GM18951 (cell line): ENCODE measurements at regions not wholly inside any gene's neighbourhood (a gene's known extent, or its start where the extent isn't known, plus 50 kb on each side); places are given as distances from the start of the nearest gene placed in this dataset.
"Not testable (repeated sequence)": the region's sequence is repeated elsewhere in the genome, so short reads cannot be mapped to it uniquely, and the experiment has no call there.

ENCODE experiments used
- POLR2A ChIP-seq: IDR thresholded peaks from 4 replicates; pipeline ENCODE4 v1.6.1; 2011; ENCODE audit warnings: mild to moderate bottlenecking; ENCODE audit not compliant: insufficient read length, insufficient read depth; ENCODE audit errors: extremely low read depth
- in situ Hi-C: fragments of 300-500 bp; cut with MboI; formaldehyde crosslinking; loops from one replicate; pipeline ENCODE4 v1.12.0; 2022; ENCODE audit warnings: low sequenced_read_pairs, mixed read lengths, inconsistent platforms; ENCODE audit not compliant: unreplicated experiment

DNA sequence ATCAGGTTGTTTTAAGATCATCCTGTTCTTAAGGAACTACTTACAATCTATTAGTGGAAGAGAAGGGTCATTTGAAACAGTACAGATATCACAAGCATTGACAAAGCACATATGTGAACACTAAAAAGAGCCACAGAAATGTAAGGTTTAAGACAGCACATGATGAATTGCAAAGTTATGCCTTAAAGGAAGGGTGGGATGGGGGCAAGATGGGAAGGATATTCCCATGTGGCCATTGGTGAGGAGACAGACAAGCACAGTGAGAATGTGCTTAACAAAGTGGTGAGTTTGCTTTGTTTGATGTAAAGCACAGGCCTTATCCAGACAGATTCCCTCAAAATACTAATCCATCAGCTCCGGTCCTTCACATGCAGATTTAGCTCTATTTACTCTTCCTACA is 151.6 kb upstream of the IVNS1ABP start:
- in situ Hi-C loops: no loop called here
- TF ChIP-seq POLR2A: no peak

DNA sequence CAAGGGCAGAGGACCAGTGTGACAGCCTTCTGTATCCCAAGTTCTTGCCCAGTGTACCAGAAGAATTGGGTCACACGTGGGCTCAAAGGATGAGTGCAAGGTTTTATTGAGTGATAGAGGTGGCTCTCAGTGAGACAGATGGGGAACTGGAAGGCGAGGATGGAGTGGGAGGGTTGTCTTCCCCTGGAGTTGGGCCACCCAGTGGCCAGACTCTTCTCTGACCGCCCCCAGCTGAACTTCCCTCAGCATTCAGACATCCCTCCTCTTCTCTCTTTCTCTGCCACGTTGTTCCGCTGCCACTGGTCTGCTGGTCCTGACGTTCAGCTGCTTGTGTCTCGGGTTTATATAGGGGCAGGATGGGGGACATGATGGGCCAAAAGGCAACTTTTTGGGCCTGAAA is 150.1 kb upstream of the IVNS1ABP start:
- TF ChIP-seq POLR2A: no peak
- in situ Hi-C loops: no loop called here

DNA sequence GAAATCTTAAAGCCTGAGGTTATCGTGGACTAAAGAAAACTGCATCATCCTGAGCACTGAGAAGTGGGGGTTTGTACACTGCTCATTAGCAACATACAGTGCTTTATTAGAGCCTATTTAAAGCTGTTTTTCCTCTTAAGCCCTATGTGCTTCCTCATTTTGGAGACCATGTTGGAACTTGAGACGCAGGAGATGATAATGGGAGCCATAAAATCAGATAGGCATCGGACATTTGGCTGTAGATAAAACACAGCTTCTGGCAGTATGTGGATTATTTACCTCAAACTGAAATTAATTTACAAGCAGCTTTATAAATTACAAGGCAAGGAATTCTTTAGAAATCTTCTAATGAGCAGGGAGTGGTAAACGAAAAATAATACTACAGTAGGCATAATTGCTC is 147.7 kb upstream of the IVNS1ABP start:
- in situ Hi-C loops: no loop called here
- no peak for TF ChIP-seq POLR2A

DNA sequence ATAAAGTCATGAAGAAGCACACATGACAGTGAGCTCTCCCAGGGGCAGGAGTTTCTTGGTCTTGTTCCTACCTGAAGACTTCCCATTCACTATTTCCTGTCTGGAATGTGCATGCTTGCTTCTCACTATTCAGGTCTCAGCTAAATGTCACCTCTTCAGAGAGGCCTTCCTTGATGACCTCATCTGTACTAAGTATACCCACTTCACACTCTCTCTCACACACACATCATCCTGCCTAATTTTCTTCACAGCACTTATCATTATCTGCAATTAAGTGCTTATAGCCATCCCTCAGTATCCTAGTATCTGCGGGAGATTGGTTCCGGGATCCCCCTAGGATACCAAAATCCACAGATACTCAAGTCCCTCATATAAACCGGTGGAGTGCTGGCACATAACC is 146.4 kb upstream of the IVNS1ABP start:
- in situ Hi-C loops: no loop called here
- TF ChIP-seq POLR2A: no peak

DNA sequence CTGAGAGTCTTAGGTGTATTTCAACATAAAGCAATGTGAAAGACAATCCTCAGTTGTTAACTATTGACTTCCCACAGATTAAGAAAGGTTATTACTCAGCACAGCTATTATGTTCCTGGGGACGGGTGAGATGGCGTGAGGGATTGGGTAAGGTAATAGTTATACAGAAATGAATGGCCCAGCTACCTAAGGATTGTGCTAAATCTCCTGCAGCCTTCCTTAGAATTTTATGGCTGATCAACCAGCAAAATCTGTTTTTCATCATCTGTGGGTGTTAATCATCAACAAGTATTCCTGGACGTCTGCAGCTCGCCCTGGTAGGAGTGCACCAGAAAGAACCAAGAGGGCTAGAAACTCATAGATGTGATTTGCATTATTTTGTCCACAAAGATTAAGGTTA is 146.0 kb upstream of the IVNS1ABP start:
- no peak for TF ChIP-seq POLR2A
- in situ Hi-C loops: no loop called here

DNA sequence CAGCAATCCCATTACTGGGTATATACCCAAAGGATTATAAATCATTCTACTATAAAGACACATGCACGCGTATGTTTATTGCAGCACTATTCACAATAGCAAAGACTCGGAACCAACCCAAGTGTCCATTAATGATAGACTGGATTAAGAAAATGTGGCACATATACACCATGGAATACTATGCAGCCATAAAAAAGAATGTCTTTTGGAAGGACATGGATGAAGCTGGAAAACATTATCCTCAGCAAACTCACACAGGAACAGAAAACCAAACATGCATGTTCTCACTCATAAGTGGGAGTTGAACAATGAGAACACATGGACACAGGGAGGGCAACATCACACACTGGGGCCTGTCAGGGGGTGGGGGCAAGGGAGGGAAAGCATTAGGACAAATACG is 143.7 kb upstream of the IVNS1ABP start:
- in situ Hi-C loops: not testable (repeated sequence)

DNA sequence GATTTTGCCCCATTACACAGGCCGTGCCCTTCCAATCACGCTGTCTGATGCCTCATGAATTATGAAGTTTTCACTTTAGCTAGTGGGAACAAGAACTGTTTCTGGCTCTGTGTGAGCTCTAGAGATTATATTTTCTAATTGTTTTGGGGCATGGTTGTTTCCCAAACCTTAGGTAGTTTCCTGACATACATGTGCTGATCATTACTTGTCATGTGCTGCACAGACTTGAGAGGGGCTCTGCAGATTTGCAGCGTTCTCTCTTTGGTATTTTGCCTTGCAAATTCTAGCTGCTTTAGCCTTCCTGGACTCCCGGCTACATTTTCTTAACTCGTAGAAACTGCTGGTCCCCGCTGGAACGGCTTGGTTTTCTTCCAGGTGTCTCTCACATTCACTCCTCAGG is 142.1 kb upstream of the IVNS1ABP start:
- in situ Hi-C loops: no loop called here
- TF ChIP-seq POLR2A: no peak

DNA sequence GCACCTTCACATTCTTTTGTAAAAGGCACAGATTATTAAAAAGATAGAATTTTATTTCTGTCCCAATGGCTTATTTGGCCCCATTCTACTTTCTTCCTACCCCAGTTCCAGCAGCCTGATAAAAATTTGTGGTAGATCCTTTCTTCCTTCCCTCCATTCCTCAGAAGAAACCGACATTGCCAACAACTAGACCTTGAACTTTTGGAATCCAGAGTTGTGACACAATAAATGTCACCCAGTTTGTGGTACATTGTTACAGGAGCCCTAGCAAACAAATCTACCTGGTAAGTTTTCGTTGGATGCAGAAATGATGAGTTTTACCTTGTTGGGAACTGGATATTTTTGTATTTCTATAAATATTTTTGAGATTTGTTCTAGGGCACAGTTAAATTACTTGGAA is 141.6 kb upstream of the IVNS1ABP start:
- in situ Hi-C loops: no loop called here
- no peak for TF ChIP-seq POLR2A

DNA sequence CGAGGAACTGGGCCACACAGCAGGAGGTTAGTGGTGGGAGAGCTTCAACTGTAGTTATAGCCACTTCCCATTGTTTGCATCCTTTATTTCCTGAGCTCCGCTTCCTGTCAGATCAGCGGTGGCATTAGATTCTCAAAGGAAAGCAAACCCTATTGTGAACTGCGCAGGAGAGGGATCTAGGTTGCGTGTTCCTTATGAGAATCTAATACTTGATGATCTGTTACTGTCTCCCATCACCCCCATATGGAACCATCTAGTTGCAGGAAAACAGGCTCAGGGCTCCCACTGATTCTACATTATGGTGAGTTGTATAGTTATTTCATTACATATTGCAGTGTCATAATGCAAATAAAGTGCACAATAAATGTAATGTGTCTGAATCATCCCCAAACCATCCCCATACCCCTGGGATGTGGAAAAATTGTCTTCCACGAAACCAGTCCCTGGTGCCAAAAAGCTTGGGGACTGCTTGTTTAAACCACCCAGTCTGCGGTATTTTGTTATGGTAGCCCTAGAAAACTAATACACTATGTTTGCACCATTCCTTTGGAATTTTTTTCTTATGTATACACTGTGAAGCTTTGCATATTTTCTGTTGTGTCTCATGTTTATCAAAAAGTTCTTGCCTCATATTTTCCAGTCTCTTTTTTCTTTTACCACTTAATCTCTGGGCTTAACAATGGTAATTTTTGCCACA is 136.6 kb upstream of the IVNS1ABP start:
- no peak for TF ChIP-seq POLR2A
- in situ Hi-C loops: no loop called here

DNA sequence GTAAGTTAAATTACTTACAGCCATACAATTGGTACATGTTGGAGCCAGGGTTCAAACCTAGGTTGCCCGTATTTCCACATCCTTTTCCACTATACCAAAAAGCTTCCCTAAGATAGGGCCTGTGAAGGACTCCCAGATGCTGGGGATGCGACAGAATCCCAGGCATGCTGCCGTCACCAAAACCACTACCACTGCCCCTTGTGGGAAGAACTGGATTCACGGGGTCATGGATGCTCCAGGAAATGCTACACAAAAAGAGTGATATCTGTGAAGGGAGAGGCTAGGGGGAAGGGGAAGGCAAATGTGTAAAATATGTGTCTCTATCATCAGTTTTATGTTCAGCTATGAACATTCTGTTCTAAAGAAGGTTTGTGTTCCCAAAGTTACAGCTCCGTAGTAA is 133.9 kb upstream of the IVNS1ABP start:
- in situ Hi-C loops: no loop called here
- TF ChIP-seq POLR2A: no peak

DNA sequence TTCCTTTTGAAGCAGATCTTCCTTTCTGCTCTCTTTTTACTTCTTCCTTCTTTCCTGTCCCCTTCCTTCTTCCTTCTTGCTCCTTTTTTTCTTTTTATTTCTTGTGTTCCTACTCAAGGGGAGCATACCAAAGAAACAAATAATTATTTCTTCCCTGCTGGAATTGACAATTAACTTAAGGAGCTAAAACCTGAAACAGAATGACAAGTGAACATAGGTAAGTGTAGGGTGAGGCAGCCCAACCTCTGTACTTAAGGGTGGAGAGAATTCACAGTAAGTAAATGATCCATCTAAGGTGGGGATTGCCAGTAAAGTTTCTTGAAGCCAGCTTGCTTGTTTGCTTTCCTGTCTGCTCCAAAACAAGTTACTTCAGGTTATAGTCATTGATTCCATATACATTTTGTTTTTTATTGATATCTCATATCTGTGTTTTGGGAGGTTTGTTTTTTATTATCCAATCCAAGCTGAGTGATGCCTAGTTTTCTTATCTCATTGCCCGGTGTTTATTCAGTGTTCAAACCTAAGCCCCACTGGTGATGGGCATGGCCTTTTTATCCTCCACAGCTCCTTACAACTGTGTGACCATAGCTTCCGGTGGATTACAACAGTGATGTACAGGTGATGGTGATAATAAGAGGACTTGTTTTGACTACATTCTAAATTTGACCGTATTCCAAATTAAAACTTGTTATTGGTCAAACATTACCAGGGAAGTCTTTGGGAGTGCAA is 133.2 kb upstream of the IVNS1ABP start:
- in situ Hi-C loops: no loop called here
- no peak for TF ChIP-seq POLR2A

DNA sequence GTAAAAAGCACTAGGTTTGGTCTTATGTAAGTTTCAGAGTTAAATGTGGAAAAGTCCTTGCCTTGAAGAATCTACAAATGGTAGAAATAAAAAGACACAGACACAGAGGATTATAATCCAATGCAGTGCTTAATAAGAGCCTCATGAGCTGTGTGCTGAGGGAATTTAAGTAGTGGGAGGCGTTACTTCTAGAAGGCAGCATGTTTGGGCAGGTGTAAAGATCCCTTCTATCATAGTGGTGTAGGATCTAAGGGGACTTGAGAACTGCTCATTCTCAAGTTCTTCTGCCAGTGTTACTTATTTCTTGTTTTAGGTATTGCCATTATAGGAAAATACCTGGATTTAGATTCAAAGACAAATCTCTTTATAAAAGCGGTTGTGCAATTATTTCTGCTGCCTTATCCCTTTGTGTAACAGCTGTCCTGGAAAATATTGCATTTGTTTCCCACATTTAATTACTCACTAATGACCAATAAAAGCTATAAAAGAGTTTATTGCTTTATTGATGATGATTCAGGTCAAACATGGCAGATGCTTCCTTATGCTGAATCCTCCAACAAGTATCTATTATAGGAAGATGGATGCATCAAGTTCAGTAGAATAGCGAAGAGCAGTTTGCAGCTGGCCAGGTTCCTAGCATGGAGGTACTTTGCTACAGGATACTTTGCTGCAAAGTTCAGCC is 132.5 kb upstream of the IVNS1ABP start:
- in situ Hi-C loops: no loop called here
- no peak for TF ChIP-seq POLR2A

DNA sequence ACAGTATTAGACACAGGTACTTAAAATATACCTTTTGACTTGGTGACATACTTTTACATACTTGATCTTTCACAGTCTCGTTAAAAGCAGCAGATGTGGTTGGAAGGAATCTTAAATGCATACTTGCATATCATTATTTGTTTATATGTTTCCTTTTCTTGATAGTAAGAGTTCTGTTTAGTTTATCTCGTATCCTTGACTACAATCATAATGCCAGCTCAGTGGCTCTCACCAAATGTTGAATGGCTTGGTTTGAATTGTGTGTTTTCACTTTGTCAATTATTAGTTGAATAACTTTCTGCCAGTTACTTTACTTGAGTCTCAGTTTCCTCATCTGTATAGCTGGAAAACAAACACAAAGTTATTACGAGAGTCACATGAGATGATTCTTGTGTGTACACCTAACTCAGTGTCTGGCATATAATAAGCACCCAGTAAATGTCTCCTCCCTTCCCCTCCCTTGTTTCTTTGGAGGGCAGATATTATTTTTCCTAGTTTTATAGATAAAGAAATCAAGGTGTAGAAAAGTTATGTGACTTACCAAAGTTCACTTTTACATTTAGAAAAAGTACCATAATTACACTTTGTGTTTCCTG is 131.6 kb upstream of the IVNS1ABP start:
- TF ChIP-seq POLR2A: no peak
- in situ Hi-C loops: no loop called here

DNA sequence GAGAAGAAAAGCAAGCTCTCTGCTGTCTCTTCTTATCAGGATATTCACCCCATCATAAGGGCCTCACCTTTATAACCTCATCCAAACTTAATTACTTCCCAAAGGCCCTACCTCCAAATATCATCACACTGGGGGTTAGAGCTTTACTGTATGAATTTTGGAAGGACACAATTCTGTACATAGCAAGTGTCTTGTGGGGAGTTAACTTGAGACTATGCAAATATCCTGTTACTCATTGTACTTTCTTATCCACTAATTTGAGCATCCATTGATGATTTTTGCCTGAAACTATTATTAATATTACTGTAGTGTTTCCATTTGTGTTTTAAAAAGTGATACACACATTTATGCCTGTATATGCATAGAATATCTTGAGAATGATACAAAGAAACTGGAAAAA is 129.1 kb upstream of the IVNS1ABP start:
- in situ Hi-C loops: no loop called here
- TF ChIP-seq POLR2A: no peak

DNA sequence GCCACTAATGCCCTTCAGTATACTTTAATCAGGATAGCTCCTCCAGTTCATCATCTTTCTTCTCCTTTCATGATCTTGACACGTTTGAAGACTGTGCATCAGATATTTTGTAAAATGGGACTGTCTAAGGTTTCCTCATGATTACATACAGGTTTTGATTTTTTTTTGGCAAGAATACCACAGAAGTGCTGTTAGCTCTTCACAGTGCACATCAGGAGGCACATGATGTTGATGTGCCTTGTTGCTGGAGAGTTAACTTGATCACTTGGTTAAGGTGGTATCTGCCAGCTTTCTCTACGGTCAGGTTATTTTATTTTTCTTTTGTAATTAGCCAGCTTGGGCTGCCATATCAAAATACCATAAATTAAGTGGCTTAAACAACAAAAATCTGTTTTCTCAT is 128.6 kb upstream of the IVNS1ABP start:
- in situ Hi-C loops: no loop called here
- TF ChIP-seq POLR2A: no peak
